GM12878 (cell line): ENCODE measurements at regions not wholly inside any gene's neighbourhood (a gene's known extent, or its start where the extent isn't known, plus 50 kb on each side); places are given as distances from the start of the nearest gene placed in this dataset.

Source experiments
- ATAC-seq: fragments of 200-7000 bp; cut with Tn5 transposase; 3 replicates; pipeline ENCODE4 v1.9.1; 2020; ENCODE audit warnings: mild to moderate bottlenecking, moderate library complexity
- BruUV-seq: library from RNA; stranded (reverse); fragments of 400-500 nt; replicated peaks from 2 replicates; lab custom pipeline; 2021; lab: Mats Ljungman, UMichigan
- CTCF ChIA-PET: fragments of 300-600 bp; sonication (Branson Sonifier 250); formaldehyde crosslinking; extraction: SDS; loops from one replicate; lab custom pipeline; 2021; ENCODE audit warnings: inconsistent platforms; lab: Yijun Ruan, JAX
- POLR2A ChIA-PET: fragments of 350-600 bp; formaldehyde crosslinking; extraction: SDS; loops from one replicate; lab custom pipeline; 2021; ENCODE audit warnings: inconsistent platforms; lab: Charles Lee
- RAD21 ChIA-PET: fragments of 300-600 bp; sonication (Branson Sonifier 250); formaldehyde crosslinking; loops from one replicate; lab custom pipeline; 2023; ENCODE audit warnings: antibody characterized with exemption; ENCODE audit not compliant: unreplicated experiment; lab: Charles Lee
- SMC1A ChIA-PET: fragments of 300-600 bp; sonication (Branson Sonifier 250); formaldehyde crosslinking; loops from one replicate; lab custom pipeline; 2023; ENCODE audit not compliant: unreplicated experiment, uncharacterized antibody; lab: Charles Lee
- DNase-seq: peaks from one replicate; pipeline ENCODE4 v3.0.0-alpha.2; 2011; ENCODE audit warnings: low read depth, low spot score
- FAIRE-seq: peaks from 3 replicates; lab custom pipeline; 2011; peaks lifted over from hg19 to GRCh38; lab: Jason Lieb, UNC
- H2AFZ ChIP-seq: 2 replicates; pipeline ENCODE4 v1.6.0; 2011; ENCODE audit warnings: low read depth, low read length, control low read depth; ENCODE audit not compliant: control insufficient read depth
- H3K27ac ChIP-seq: 2 replicates; pipeline ENCODE4 v1.5.1; 2011; ENCODE audit warnings: control low read depth; ENCODE audit not compliant: control insufficient read depth, insufficient read depth
- H3K27me3 ChIP-seq, 2 experiments: replicated peaks in 1 of 2; 2 replicates each; pipeline versions ENCODE4 v1.6.0 to v1.6.1; 2011; ENCODE audit warnings: low read length in 1 of 2; ENCODE audit not compliant: control insufficient read depth in 2 of 2, insufficient read depth in 2 of 2
- H3K36me3 ChIP-seq, 2 experiments: 2 replicates each; pipeline ENCODE4 v1.5.1; 2011; ENCODE audit warnings: low read length in 1 of 2; ENCODE audit not compliant: control insufficient read depth in 2 of 2, insufficient read depth in 2 of 2
- H3K4me1 ChIP-seq: 2 replicates; pipeline ENCODE4 v1.6.1; 2011; ENCODE audit warnings: mild to moderate bottlenecking, low read length, moderate library complexity, mixed read lengths; ENCODE audit not compliant: control insufficient read depth, insufficient read depth
- H3K4me2 ChIP-seq: 2 replicates; pipeline ENCODE4 v1.6.0; 2011; ENCODE audit warnings: control low read depth; ENCODE audit not compliant: control insufficient read depth, insufficient read depth
- H3K4me3 ChIP-seq: fragments of 200-600 bp; sonication (generic); 2 replicates; pipeline ENCODE4 v1.5.1; 2016
- H3K79me2 ChIP-seq: 2 replicates; pipeline ENCODE4 v1.6.0; 2011; ENCODE audit warnings: low read length; ENCODE audit not compliant: control insufficient read depth, insufficient read depth
- H3K9ac ChIP-seq: 2 replicates; pipeline ENCODE4 v1.8.0; 2011; ENCODE audit warnings: low read length, control low read depth, mixed read lengths; ENCODE audit not compliant: control insufficient read depth, insufficient read depth
- H3K9me3 ChIP-seq: replicated peaks from 3 replicates; pipeline ENCODE4 v1.5.1; 2011; ENCODE audit warnings: mild to moderate bottlenecking, low read length; ENCODE audit not compliant: control insufficient read depth, insufficient read depth
- H4K20me1 ChIP-seq: 2 replicates; pipeline ENCODE4 v1.6.0; 2011; ENCODE audit not compliant: control insufficient read depth, insufficient read depth
- ATF2 ChIP-seq: IDR thresholded peaks from 2 replicates; pipeline ENCODE4 v1.6.1; 2012; ENCODE audit warnings: low read length, inconsistent platforms
- ATF3 ChIP-seq: IDR thresholded peaks from 2 replicates; pipeline ENCODE4 v1.6.1; 2011; ENCODE audit warnings: low read depth, mild to moderate bottlenecking, low read length, moderate library complexity, borderline replicate concordance; ENCODE audit errors: extremely low read depth
- CHD1 ChIP-seq: IDR thresholded peaks from 2 replicates; pipeline ENCODE4 v1.6.1; 2012; ENCODE audit warnings: low read depth, low read length, improper control_type of control experiment
- FOXK2 ChIP-seq: fragments of 450-650 bp; IDR thresholded peaks from 2 replicates; pipeline ENCODE4 v1.6.1; 2017; ENCODE audit warnings: mild to moderate bottlenecking, moderate library complexity
- HDAC2 ChIP-seq: fragments of 200-600 bp; sonication (generic); IDR thresholded peaks from 2 replicates; pipeline ENCODE4 v1.6.1; 2017
- HDGF ChIP-seq: fragments of 450-650 bp; IDR thresholded peaks from 2 replicates; pipeline ENCODE4 v1.6.1; 2016; ENCODE audit warnings: antibody characterized with exemption
- JUND ChIP-seq: IDR thresholded peaks from 2 replicates; pipeline ENCODE4 v1.6.1; 2012; ENCODE audit warnings: low read depth, mild to moderate bottlenecking, low read length, improper control_type of control experiment, moderate library complexity
- POLR2AphosphoS2 ChIP-seq: IDR thresholded peaks from 2 replicates; pipeline ENCODE4 v1.6.1; 2011; ENCODE audit warnings: low read depth, mild to moderate bottlenecking, low read length, improper control_type of control experiment, moderate library complexity
- POU2F2 ChIP-seq: IDR thresholded peaks from 3 replicates; pipeline ENCODE4 v1.6.1; 2011; ENCODE audit warnings: low read depth, mild to moderate bottlenecking, low read length, borderline replicate concordance
- SMAD5 ChIP-seq: IDR thresholded peaks from 2 replicates; pipeline ENCODE4 v1.6.1; 2016; ENCODE audit warnings: antibody characterized with exemption, low read depth
- SRF ChIP-seq, 2 experiments: IDR thresholded peaks; 2 replicates each; pipeline ENCODE4 v1.6.1; 2011; ENCODE audit warnings: low read depth in 2 of 2, low read length in 2 of 2, mild to moderate bottlenecking in 1 of 2, moderate library complexity in 1 of 2
- ZNF384 ChIP-seq: IDR thresholded peaks from 2 replicates; pipeline ENCODE4 v1.6.1; 2012; ENCODE audit warnings: low read depth, mild to moderate bottlenecking, low read length, improper control_type of control experiment, borderline replicate concordance
- WGBS: methylation state at CpG from one replicate; pipeline ENCODE4 v1.1.6; 2016; ENCODE audit warnings: low lambda C conversion rate; ENCODE audit not compliant: insufficient replicate concordance, insufficient coverage; ENCODE audit errors: missing lambda C conversion rate; 5-methylcytosine and 5-hydroxymethylcytosine counted together
- in situ Hi-C: fragments of 300-500 bp; cut with MboI; formaldehyde crosslinking; loops from 9 replicates; pipeline ENCODE4 v1.14.3; 2018; ENCODE audit warnings: mixed read lengths
- intact Hi-C: fragments of 100-400 bp; cut with micrococcal nuclease; formaldehyde crosslinking; loops from one replicate; pipeline ENCODE4 v1.14.2; 2022; ENCODE audit not compliant: unreplicated experiment
- TF ChIP-seq, protein P1 (sequence below): fragments of 450-650 bp; IDR thresholded peaks from 2 replicates; pipeline ENCODE4 v1.6.1; 2016; ENCODE audit warnings: mild to moderate bottlenecking, moderate library complexity, borderline replicate concordance
- TF ChIP-seq, protein P2 (sequence below): fragments of 450-650 bp; IDR thresholded peaks from 2 replicates; pipeline ENCODE4 v1.6.1; 2017; ENCODE audit warnings: mild to moderate bottlenecking, moderate library complexity

DNA sequence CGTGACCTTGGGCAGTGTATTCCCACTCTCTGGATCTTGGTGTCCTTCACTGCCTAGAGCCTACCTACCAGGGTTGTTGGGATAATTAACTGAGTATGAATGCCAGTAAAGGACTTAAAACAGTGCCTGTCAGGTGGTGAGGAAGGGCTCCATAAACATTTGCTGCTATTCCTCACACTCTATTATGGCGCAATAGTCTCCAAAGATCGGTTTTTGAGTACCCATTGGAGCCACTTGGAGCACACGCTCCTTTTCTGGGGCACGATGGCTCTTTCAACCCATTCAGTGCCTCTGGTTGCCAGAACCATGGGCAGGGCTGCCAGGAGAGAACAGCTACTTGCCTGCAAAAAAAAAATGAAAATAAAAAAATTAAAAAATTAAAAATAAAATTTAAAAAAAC, 296.6 kb upstream of the PPARGC1A start:
- no peak for TF ChIP-seq FOXK2
- TF ChIP-seq SMAD5, result no peak
- no peak for TF ChIP-seq JUND
- no peak for TF ChIP-seq ATF2
- TF ChIP-seq ZNF384, result no peak
- TF ChIP-seq POLR2AphosphoS2, result no peak
- no peak for TF ChIP-seq POU2F2
- TF ChIP-seq SRF (IDR thresholded peaks at IDR 0.05; ENCODE audit: low read depth in 2 of 2, low read length in 2 of 2), result no peak
- no peak for TF ChIP-seq HDGF
- no peak for TF ChIP-seq CHD1
- TF ChIP-seq, protein P1, sequence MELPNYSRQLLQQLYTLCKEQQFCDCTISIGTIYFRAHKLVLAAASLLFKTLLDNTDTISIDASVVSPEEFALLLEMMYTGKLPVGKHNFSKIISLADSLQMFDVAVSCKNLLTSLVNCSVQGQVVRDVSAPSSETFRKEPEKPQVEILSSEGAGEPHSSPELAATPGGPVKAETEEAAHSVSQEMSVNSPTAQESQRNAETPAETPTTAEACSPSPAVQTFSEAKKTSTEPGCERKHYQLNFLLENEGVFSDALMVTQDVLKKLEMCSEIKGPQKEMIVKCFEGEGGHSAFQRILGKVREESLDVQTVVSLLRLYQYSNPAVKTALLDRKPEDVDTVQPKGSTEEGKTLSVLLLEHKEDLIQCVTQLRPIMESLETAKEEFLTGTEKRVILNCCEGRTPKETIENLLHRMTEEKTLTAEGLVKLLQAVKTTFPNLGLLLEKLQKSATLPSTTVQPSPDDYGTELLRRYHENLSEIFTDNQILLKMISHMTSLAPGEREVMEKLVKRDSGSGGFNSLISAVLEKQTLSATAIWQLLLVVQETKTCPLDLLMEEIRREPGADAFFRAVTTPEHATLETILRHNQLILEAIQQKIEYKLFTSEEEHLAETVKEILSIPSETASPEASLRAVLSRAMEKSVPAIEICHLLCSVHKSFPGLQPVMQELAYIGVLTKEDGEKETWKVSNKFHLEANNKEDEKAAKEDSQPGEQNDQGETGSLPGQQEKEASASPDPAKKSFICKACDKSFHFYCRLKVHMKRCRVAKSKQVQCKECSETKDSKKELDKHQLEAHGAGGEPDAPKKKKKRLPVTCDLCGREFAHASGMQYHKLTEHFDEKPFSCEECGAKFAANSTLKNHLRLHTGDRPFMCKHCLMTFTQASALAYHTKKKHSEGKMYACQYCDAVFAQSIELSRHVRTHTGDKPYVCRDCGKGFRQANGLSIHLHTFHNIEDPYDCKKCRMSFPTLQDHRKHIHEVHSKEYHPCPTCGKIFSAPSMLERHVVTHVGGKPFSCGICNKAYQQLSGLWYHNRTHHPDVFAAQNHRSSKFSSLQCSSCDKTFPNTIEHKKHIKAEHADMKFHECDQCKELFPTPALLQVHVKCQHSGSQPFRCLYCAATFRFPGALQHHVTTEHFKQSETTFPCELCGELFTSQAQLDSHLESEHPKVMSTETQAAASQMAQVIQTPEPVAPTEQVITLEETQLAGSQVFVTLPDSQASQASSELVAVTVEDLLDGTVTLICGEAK, result no peak
- TF ChIP-seq, protein P2, sequence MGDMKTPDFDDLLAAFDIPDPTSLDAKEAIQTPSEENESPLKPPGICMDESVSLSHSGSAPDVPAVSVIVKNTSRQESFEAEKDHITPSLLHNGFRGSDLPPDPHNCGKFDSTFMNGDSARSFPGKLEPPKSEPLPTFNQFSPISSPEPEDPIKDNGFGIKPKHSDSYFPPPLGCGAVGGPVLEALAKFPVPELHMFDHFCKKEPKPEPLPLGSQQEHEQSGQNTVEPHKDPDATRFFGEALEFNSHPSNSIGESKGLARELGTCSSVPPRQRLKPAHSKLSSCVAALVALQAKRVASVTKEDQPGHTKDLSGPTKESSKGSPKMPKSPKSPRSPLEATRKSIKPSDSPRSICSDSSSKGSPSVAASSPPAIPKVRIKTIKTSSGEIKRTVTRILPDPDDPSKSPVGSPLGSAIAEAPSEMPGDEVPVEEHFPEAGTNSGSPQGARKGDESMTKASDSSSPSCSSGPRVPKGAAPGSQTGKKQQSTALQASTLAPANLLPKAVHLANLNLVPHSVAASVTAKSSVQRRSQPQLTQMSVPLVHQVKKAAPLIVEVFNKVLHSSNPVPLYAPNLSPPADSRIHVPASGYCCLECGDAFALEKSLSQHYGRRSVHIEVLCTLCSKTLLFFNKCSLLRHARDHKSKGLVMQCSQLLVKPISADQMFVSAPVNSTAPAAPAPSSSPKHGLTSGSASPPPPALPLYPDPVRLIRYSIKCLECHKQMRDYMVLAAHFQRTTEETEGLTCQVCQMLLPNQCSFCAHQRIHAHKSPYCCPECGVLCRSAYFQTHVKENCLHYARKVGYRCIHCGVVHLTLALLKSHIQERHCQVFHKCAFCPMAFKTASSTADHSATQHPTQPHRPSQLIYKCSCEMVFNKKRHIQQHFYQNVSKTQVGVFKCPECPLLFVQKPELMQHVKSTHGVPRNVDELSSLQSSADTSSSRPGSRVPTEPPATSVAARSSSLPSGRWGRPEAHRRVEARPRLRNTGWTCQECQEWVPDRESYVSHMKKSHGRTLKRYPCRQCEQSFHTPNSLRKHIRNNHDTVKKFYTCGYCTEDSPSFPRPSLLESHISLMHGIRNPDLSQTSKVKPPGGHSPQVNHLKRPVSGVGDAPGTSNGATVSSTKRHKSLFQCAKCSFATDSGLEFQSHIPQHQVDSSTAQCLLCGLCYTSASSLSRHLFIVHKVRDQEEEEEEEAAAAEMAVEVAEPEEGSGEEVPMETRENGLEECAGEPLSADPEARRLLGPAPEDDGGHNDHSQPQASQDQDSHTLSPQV, result no peak
- no peak for TF ChIP-seq HDAC2
- TF ChIP-seq ATF3, result no peak
- TF ChIP-seq, all 136 proteins: peak for 0
- RAD21 ChIA-PET, result no interaction called here
- H3K27ac ChIP-seq, result no peak overlapping the region
- DNase-seq (no peak), FAIRE-seq (no peak), ATAC-seq (no peak)
- H3K36me3 ChIP-seq, result no peaks in the 10 kb centered on the region
- POLR2A ChIA-PET, result no interaction called here
- no peak overlapping the region for H3K4me3 ChIP-seq
- H3K79me2 ChIP-seq, result no peaks in the 10 kb centered on the region
- no peaks in the 10 kb centered on the region for H3K27me3 ChIP-seq
- H3K9me3 ChIP-seq, result no peaks in the 10 kb centered on the region
- no peaks in the 10 kb centered on the region for H3K4me1 ChIP-seq
- SMC1A ChIA-PET, result no interaction called here
- BruUV-seq, result no TSS peak
- in situ Hi-C loops, result no loop called here
- no peaks in the 10 kb centered on the region for H4K20me1 ChIP-seq
- no peak overlapping the region for H3K4me2 ChIP-seq
- H2AFZ ChIP-seq, result no peak overlapping the region
- CTCF ChIA-PET, result no interaction called here
- WGBS, result 47% methylated on average over 5 of the region's 5 CpGs
- H3K9ac ChIP-seq, result no peak overlapping the region
- intact Hi-C loops, result no loop called here
